ENCODE measurements at regions not wholly inside any gene's neighbourhood (a gene's known extent, or its start where the extent isn't known, plus 50 kb on each side); places are given as distances from the start of the nearest gene placed in this dataset.

DNA sequence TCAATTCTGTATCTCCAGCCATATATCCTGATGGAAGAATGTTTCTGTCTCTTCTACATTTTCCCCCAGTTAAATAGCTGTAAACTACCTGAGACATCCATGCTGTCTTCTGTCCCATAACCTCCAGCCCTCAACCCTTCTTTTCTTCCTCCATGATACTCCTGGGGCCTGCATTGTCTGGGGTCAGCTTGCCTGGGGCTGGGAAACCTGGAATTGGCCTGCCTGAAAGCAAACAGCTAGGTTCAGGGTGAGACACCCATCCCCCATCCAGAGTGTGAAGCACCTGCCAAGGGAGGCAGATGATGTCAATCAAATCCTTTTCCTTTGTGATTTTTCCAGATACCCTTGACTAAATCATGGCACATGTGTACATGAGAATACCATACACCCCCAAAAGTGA, 313.7 kb upstream of the MGAT5 start:
- no peak for DNase-seq (ENCODE audit: low spot score)

GRCh38 chr2:133941666-133942065, 312.2 kb upstream of the MGAT5 start:
- DNase-seq (ENCODE audit: low spot score): peak; percentile 69

GRCh38 chr2:133942398-133942797, 311.5 kb upstream of the MGAT5 start:
- DNase-seq (ENCODE audit: low spot score): peak; percentile 26

DNA sequence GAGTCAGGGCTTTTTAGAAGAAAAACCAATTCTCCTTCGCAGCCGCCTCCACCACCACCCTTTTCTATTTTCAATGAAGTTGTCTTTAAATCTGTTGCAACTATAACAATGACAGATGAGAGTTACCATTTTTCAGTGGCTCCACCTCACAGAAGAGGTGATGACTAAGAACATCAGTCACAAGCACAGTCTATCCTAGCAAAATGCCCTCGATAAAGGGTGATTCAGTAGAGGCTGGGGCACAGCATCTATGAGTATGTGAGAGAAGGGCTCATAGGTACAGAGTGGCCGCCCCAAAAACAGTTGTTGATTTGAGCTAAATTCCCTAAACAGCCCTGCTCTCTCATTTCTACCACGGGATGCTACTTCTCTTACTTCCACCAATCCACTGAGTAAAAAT, 310.8 kb upstream of the MGAT5 start:
- no peak for DNase-seq (ENCODE audit: low spot score)

DNA sequence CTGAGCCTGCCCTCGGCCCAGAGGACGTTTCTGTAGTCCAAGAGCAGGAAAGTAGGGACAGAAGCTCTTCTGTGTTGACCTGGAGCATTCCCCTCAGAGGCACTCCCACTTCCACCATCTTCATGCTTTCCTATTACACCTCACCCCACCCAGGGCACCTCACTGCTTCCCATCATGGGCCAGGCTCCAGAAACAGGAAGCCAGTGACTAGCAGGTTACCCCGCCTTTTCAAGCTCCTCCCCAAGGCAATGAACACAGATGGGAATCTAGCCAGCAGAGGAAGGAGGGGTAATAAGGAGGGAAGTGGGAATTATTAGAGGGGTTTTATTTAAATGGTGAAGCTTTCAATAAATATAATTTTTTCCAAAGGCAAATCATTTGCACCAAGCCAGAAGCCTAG, 308.8 kb upstream of the MGAT5 start:
- no peak for DNase-seq (ENCODE audit: low spot score)

- no peak for DNase-seq (ENCODE audit: low spot score)
Observed at GRCh38 chr2:133947057-133947456, 306.8 kb upstream of the MGAT5 start.

- no peak for DNase-seq (ENCODE audit: low spot score)
Observed at GRCh38 chr2:133948610-133949290, 305.1 kb upstream of the MGAT5 start.

DNA sequence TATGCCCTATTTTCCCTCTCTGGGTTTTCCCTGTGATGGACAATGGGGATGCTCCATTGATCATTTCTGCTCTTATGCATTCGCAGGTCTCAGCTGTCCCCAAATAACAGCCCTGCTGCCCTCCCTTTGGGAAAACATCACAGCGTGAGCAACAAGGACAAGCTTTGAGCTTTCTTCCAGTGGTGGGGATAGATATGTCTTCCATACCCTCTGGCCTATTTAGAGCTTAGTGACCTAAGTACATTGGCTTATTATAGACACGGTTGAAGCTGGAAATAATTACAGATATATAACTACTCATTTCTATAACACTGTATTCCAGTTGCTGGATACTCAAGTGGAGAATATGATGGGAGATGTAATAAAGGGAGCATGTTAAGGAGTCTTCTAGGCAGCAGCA, 304.3 kb upstream of the MGAT5 start:
- DNase-seq (ENCODE audit: low spot score): no peak

DNA sequence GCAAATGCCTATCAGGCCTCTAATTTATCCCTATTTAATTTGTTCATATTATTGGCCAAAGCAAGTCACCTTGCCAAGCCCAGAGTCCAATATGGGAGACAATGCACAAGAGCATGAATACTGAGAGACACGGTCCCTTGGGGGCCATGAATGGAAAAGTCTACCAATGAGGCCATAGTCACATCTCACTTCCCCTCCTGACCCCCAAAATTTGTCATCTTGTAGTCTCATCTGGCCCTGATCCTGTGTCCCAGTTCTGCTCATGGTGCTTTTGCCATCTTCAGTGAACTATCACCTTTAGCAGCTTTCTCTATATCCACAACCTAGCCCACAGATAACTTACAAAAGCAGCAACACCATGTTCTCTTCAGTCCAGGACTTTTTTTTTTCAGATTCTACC, 302.7 kb upstream of the MGAT5 start:
- no peak for DNase-seq (ENCODE audit: low spot score)

DNA sequence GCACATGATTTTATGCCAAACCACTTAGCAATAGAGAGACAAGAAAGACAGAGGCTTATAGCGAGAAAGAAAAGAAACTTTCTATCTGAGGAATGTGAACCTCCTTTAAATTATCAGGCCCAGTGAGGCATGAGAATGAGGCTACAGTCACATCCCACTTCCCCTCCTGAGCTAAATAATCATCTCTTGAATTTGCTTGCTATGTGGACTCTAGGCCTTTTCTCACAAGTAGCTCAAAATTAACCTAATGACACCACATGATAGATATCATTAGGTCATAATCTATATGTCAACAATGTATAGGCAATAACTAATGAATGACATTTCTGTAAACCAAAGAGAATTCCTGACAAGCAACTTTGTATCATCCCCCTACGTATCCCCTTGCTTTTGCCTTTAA, 301.5 kb upstream of the MGAT5 start:
- DNase-seq (ENCODE audit: low spot score): no peak

- no peak for DNase-seq (ENCODE audit: low spot score)
Observed at GRCh38 chr2:133952896-133953295, 301.0 kb upstream of the MGAT5 start.

GRCh38 chr2:133953524-133953923, 300.3 kb upstream of the MGAT5 start:
- no peak for DNase-seq (ENCODE audit: low spot score)

- DNase-seq (ENCODE audit: low spot score): no peak
Observed at GRCh38 chr2:133954636-133955035, 299.2 kb upstream of the MGAT5 start.

- no peak for DNase-seq (ENCODE audit: low spot score)
Observed at GRCh38 chr2:133955169-133955568, 298.7 kb upstream of the MGAT5 start.

DNA sequence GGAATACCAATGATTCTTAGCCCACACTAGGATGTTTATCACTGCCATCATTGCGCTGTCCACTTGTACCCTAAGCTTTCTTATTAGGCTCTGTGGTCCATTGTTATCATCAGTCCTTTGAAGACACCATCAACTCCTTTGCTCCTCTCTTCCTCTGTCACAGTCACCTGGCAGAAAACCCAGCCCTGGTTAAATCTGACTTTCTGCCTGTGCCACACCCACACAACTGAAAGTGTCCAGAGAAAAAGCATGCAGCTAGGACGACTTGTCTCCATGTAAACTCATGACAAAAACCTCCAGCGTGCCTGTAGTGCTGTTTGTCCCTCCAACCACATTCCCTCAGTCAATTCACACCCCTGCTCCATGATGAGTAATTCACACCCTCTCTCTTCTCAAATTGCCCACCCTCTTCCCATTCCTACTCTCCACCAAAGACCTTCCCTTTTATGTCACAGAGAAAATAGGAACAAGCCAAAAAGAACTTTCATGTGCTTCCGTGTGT, 297.4 kb upstream of the MGAT5 start:
- no peak for DNase-seq (ENCODE audit: low spot score)

GRCh38 chr2:133957724-133958480, 296.0 kb upstream of the MGAT5 start:
- no peak for DNase-seq (ENCODE audit: low spot score)

GRCh38 chr2:133959066-133959465, 294.8 kb upstream of the MGAT5 start:
- no peak for DNase-seq (ENCODE audit: low spot score)

- DNase-seq (ENCODE audit: low spot score): no peak
Observed at GRCh38 chr2:133966720-133967304, 287.1 kb upstream of the MGAT5 start.

GRCh38 chr2:133967326-133967725, 286.5 kb upstream of the MGAT5 start:
- no peak for DNase-seq (ENCODE audit: low spot score)

GRCh38 chr2:133968446-133968845, 285.4 kb upstream of the MGAT5 start:
- peak; percentile 7 for DNase-seq (ENCODE audit: low spot score)

- no peak for DNase-seq (ENCODE audit: low spot score)
Observed at GRCh38 chr2:133970641-133971040, 283.2 kb upstream of the MGAT5 start.

DNA sequence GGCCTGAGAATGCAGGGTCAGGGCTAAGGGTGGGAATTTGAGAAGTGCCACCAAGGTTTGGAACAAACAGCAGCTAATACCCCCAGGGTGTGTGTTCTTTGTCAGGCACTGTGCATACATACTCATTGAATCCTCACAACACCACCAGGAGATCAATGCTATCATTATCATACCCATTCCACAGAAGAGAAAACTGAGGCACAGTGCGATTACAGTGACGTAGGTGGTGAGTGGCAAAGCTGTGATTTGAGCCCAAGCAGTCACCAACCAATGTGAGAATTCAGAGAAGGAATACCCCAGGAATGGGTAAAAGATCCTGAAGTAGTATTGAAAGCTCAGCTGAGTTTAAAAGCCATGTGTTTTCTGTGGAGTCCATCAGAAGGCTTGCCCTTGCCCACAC, 281.6 kb upstream of the MGAT5 start:
- DNase-seq (ENCODE audit: low spot score): no peak

- DNase-seq (ENCODE audit: low spot score): peak; percentile 51
Observed at GRCh38 chr2:133972786-133973185, 281.1 kb upstream of the MGAT5 start.

Data from umbilical cord (tissue), 1 donor.